BJ (cell line): ENCODE measurements at regions not wholly inside any gene's neighbourhood (a gene's known extent, or its start where the extent isn't known, plus 50 kb on each side); places are given as distances from the start of the nearest gene placed in this dataset.
"Not testable (repeated sequence)": the region's sequence is repeated elsewhere in the genome, so short reads cannot be mapped to it uniquely, and the experiment has no call there.

Source experiments
- CTCF ChIA-PET: fragments of 350-600 bp; formaldehyde crosslinking; extraction: SDS; loops from one replicate; lab custom pipeline; 2021; ENCODE audit warnings: antibody characterized with exemption, inconsistent platforms; lab: Yijun Ruan, JAX
- POLR2A ChIA-PET: fragments of 300-600 bp; sonication (Branson Sonifier 250); formaldehyde crosslinking; extraction: SDS; loops from one replicate; lab custom pipeline; 2021; ENCODE audit warnings: antibody characterized with exemption; lab: Charles Lee
- DNase-seq: peaks from one replicate; pipeline ENCODE4 v3.0.0-alpha.2; 2011; ENCODE audit warnings: low read depth
- H3K27me3 ChIP-seq: 2 replicates; pipeline ENCODE4 v1.6.0; 2011; ENCODE audit warnings: low read length; ENCODE audit not compliant: control insufficient read depth, insufficient read depth
- H3K36me3 ChIP-seq: 2 replicates; pipeline ENCODE4 v1.5.1; 2011; ENCODE audit warnings: low read length; ENCODE audit not compliant: control insufficient read depth, insufficient read depth
- H3K4me3 ChIP-seq: 2 replicates; pipeline ENCODE4 v1.5.1; 2011; ENCODE audit warnings: low read depth, mild to moderate bottlenecking, control low read depth, low read length
- CTCF ChIP-seq: IDR thresholded peaks from 2 replicates; pipeline ENCODE4 v1.5.1; 2011; ENCODE audit warnings: low read depth, mild to moderate bottlenecking, control low read depth, inconsistent platforms, low read length, moderate library complexity; ENCODE audit not compliant: insufficient read depth

GRCh38 chr17:34740565-34741520 is 161.5 kb downstream of the TMEM132E start:
- no peak for TF ChIP-seq CTCF
- CTCF ChIA-PET = no interaction called here
- DNase-seq = no peak

GRCh38 chr17:34739386-34739785 is 160.0 kb downstream of the TMEM132E start:
- no peak for TF ChIP-seq CTCF
- no peak overlapping the region for H3K4me3 ChIP-seq
- H3K36me3 ChIP-seq = no peaks in the 10 kb centered on the region
- no peaks in the 10 kb centered on the region for H3K27me3 ChIP-seq
- CTCF ChIA-PET = interaction anchor here (0.6 to 1.0 kb wide), 2 partner anchors 14 to 321 kb away, joined by 3 read pairs; no protein-coding TSS in a partner anchor
- POLR2A ChIA-PET = no interaction called here
- DNase-seq = no peak

More at GRCh38 chr17:34740565-34741520, 161.5 kb downstream of the TMEM132E start:
- Histone ChIP-seq H3K27me3 (no peaks in the 10 kb centered on the region), H3K4me3 (no peak overlapping the region), H3K36me3 (no peaks in the 10 kb centered on the region)
- POLR2A ChIA-PET = no interaction called here

GRCh38 chr17:34737673-34738072 is 158.3 kb downstream of the TMEM132E start:
- H3K4me3 ChIP-seq, DNase-seq, H3K36me3 ChIP-seq, CTCF ChIA-PET, H3K27me3 ChIP-seq, POLR2A ChIA-PET: not testable (repeated sequence)

- ChIA-PET POLR2A (no interaction called here), CTCF (no interaction called here)
- Histone ChIP-seq H3K27me3 (no peaks in the 10 kb centered on the region), H3K4me3 (no peak overlapping the region), H3K36me3 (no peaks in the 10 kb centered on the region)
- no peak for TF ChIP-seq CTCF
- no peak for DNase-seq
These were observed 157.2 kb downstream of the TMEM132E start for GRCh38 chr17:34736611-34737010.

GRCh38 chr17:34733333-34733732 is 154.0 kb downstream of the TMEM132E start:
- no peaks in the 10 kb centered on the region for H3K27me3 ChIP-seq
- POLR2A ChIA-PET = no interaction called here
- no peaks in the 10 kb centered on the region for H3K36me3 ChIP-seq
- no peak overlapping the region for H3K4me3 ChIP-seq
- no peak for TF ChIP-seq CTCF
- CTCF ChIA-PET = interaction anchor here (0.7 kb wide), 1 partner anchor 8 kb away, joined by 3 read pairs; no protein-coding TSS in a partner anchor
- DNase-seq = no peak
